Mesenchymal stem cell (in vitro differentiated cells and primary cell): ENCODE measurements at regions not wholly inside any gene's neighbourhood (a gene's known extent, or its start where the extent isn't known, plus 50 kb on each side); places are given as distances from the start of the nearest gene placed in this dataset.
"Not testable (repeated sequence)": the region's sequence is repeated elsewhere in the genome, so short reads cannot be mapped to it uniquely, and the experiment has no call there.

Experiments
- DNase-seq: peaks from one replicate; pipeline ENCODE4 v3.0.0-alpha.2; 2013
- H2AFZ ChIP-seq: one replicate; pipeline ENCODE4 v1.6.1; 2013; ENCODE audit warnings: low read depth, mild to moderate bottlenecking, control low read depth, inconsistent platforms, low read length, moderate library complexity
- H2AK5ac ChIP-seq: 2 replicates; pipeline ENCODE4 v1.6.1; 2013; ENCODE audit warnings: low read length, moderate library complexity, mild to moderate bottlenecking, inconsistent platforms; ENCODE audit not compliant: severe bottlenecking
- H2BK120ac ChIP-seq: one replicate; pipeline ENCODE4 v1.6.1; 2013; ENCODE audit warnings: low read depth, mild to moderate bottlenecking, inconsistent platforms, low read length, moderate library complexity
- H2BK12ac ChIP-seq, 2 experiments: one replicate each; pipeline ENCODE4 v1.6.1; 2013; ENCODE audit warnings: inconsistent platforms in 2 of 2, low read length in 2 of 2, mild to moderate bottlenecking in 2 of 2, moderate library complexity in 2 of 2, control low read depth in 1 of 2
- H2BK15ac ChIP-seq: one replicate; pipeline ENCODE4 v1.6.1; 2013; ENCODE audit warnings: mild to moderate bottlenecking, low read depth, inconsistent platforms; ENCODE audit not compliant: poor library complexity, severe bottlenecking
- H2BK5ac ChIP-seq: 2 replicates; pipeline ENCODE4 v1.6.1; 2013; ENCODE audit warnings: low read depth, mild to moderate bottlenecking, low read length, control low read depth, inconsistent platforms; ENCODE audit not compliant: poor library complexity, severe bottlenecking
- H3K14ac ChIP-seq, 2 experiments: one replicate each; pipeline ENCODE4 v1.6.1; 2013; ENCODE audit warnings: inconsistent platforms in 2 of 2, low read length in 2 of 2, control low read depth in 1 of 2, mild to moderate bottlenecking in 1 of 2, moderate library complexity in 1 of 2
- H3K18ac ChIP-seq, 2 experiments: one replicate each; pipeline ENCODE4 v1.6.1; 2013; ENCODE audit warnings: inconsistent platforms in 2 of 2, low read length in 2 of 2, control low read depth in 1 of 2, low read depth in 1 of 2, mild to moderate bottlenecking in 1 of 2
- H3K23ac ChIP-seq, 2 experiments: one replicate each; pipeline ENCODE4 v1.6.1; 2013; ENCODE audit warnings: inconsistent platforms in 2 of 2, low read length in 2 of 2, mild to moderate bottlenecking in 2 of 2, moderate library complexity in 2 of 2, control low read depth in 1 of 2
- H3K27ac ChIP-seq: 2 replicates; pipeline ENCODE4 v1.5.1; 2013; ENCODE audit warnings: mild to moderate bottlenecking, moderate library complexity, low read length, control low read depth, inconsistent platforms; ENCODE audit not compliant: poor library complexity, severe bottlenecking
- H3K27me3 ChIP-seq, 2 experiments: 2 replicates each; pipeline versions ENCODE4 v1.6.1 to v1.7.0; 2013; ENCODE audit warnings: low read length in 2 of 2, mild to moderate bottlenecking in 2 of 2, moderate library complexity in 2 of 2, control low read depth in 1 of 2, inconsistent platforms in 1 of 2; ENCODE audit not compliant: control insufficient read depth in 1 of 2, insufficient read depth in 1 of 2
- H3K36me3 ChIP-seq, 2 experiments: 2 replicates each; pipeline versions ENCODE4 v1.6.1 to v1.7.0; 2013; ENCODE audit warnings: low read length in 2 of 2, control low read depth in 1 of 2, inconsistent platforms in 1 of 2, low read depth in 1 of 2, mild to moderate bottlenecking in 1 of 2; ENCODE audit not compliant: insufficient read depth in 2 of 2, control insufficient read depth in 1 of 2
- H3K4ac ChIP-seq, 2 experiments: one replicate each; pipeline ENCODE4 v1.6.1; 2013; ENCODE audit warnings: inconsistent platforms in 2 of 2, low read length in 2 of 2, mild to moderate bottlenecking in 2 of 2, moderate library complexity in 2 of 2, control low read depth in 1 of 2, low read depth in 1 of 2
- H3K4me1 ChIP-seq: 2 replicates; pipeline ENCODE4 v1.6.1; 2013; ENCODE audit warnings: low read depth, low read length, control low read depth; ENCODE audit not compliant: control insufficient read depth, insufficient read depth
- H3K4me2 ChIP-seq: 2 replicates; pipeline ENCODE4 v1.6.1; 2013; ENCODE audit warnings: low read length, mild to moderate bottlenecking, inconsistent platforms; ENCODE audit not compliant: poor library complexity, severe bottlenecking
- H3K4me3 ChIP-seq, 2 experiments: 2 replicates each; pipeline versions ENCODE4 v1.5.1 to v1.7.0; 2013; ENCODE audit warnings: low read length in 2 of 2, mild to moderate bottlenecking in 2 of 2, control low read depth in 1 of 2, low read depth in 1 of 2; ENCODE audit not compliant: insufficient read depth in 1 of 2
- H3K79me1 ChIP-seq: replicated peaks from 2 replicates; pipeline ENCODE4 v1.6.1; 2013; ENCODE audit warnings: mild to moderate bottlenecking, control low read depth, low read length, inconsistent platforms; ENCODE audit not compliant: poor library complexity, severe bottlenecking
- H3K9ac ChIP-seq: 2 replicates; pipeline ENCODE4 v1.7.0; 2013; ENCODE audit warnings: mild to moderate bottlenecking, low read length, moderate library complexity
- H3K9me3 ChIP-seq: 2 replicates; pipeline ENCODE4 v1.7.0; 2013; ENCODE audit warnings: mild to moderate bottlenecking, low read length; ENCODE audit not compliant: control insufficient read depth
- H4K8ac ChIP-seq: one replicate; pipeline ENCODE4 v1.6.1; 2013; ENCODE audit warnings: inconsistent platforms, mild to moderate bottlenecking, low read length, moderate library complexity
- H4K91ac ChIP-seq: one replicate; pipeline ENCODE4 v1.6.1; 2013; ENCODE audit warnings: mild to moderate bottlenecking, low read length, inconsistent platforms
- WGBS: methylation state at CpG from one replicate; pipeline ENCODE4 v1.1.7; 2013; ENCODE audit warnings: mixed read lengths; 5-methylcytosine and 5-hydroxymethylcytosine counted together

DNA sequence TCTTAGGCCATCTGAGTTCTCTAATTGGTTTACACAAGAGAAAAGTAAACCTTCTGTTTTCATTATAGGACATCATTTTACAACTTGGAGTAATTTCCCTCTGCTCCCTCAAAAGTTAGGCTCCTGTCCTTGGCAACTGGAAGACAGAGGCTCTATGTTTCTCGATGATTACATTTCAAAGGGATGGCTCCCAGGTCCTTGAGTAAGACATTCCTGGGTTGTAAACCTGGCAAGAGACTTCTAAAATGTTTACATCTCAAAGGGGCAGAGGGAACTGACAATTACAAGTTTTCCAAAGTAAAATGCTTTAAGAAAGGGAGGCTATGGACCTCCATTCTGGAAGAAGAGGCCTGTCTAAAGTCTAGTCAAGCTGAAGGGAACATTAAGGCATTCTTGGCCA is 268.3 kb upstream of the REG3G start:
- Histone ChIP-seq H2BK5ac (no peak overlapping the region), H2BK15ac (no peak overlapping the region), H3K18ac (no peak overlapping the region), H3K9me3 (peaks cover 7% of the 10 kb centered on the region), H4K8ac (no peak overlapping the region), H3K9ac (no peak overlapping the region), H3K23ac (no peak overlapping the region), H2BK120ac (no peak overlapping the region), H2BK12ac (no peak overlapping the region), H4K91ac (no peak overlapping the region), H3K36me3 (no peaks in the 10 kb centered on the region), H3K4me1 (no peaks in the 10 kb centered on the region), H3K79me1 (no peaks in the 10 kb centered on the region), H3K27me3 (no peaks in the 10 kb centered on the region), H2AFZ (no peak overlapping the region), H3K4me2 (no peak overlapping the region), H3K4me3 (no peak overlapping the region), H3K14ac (no peak overlapping the region), H3K27ac (no peak overlapping the region), H2AK5ac (no peak overlapping the region), H3K4ac (no peak overlapping the region)
- no peak for DNase-seq
- 20% methylated on average over 1 of the region's 1 CpG for WGBS

DNA sequence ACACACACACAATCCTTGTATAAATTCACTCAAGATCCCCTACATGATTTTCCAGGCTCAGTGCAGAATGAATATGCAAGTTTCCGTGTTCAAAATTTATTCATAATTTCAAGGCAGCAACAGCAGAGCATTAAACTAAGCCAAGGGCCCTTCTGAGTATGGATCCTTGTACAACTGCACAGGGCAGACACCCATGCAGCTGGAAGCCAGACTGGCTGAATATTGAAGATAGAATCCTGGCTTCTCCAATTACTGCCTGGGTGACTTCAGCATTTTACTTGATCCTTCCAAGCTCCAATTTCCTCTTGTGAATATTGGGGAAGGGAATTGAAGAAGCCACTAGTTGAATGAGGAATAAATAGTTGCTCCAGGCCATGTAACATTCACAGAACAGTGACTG is 267.9 kb upstream of the REG3G start:
- Histone ChIP-seq H3K79me1 (no peaks in the 10 kb centered on the region), H2AFZ (no peak overlapping the region), H2AK5ac (no peak overlapping the region), H4K8ac (no peak overlapping the region), H3K18ac (no peak overlapping the region), H3K27ac (no peak overlapping the region), H3K4me3 (no peak overlapping the region), H2BK12ac (no peak overlapping the region), H2BK5ac (no peak overlapping the region), H2BK15ac (no peak overlapping the region), H3K4me2 (no peak overlapping the region), H2BK120ac (no peak overlapping the region), H3K4me1 (no peaks in the 10 kb centered on the region), H3K23ac (no peak overlapping the region), H3K4ac (no peak overlapping the region), H3K9ac (no peak overlapping the region), H3K36me3 (no peaks in the 10 kb centered on the region), H3K27me3 (no peaks in the 10 kb centered on the region), H3K14ac (no peak overlapping the region), H4K91ac (no peak overlapping the region), H3K9me3 (peaks cover 9% of the 10 kb centered on the region)
- DNase-seq: no peak
- 100% methylated on average over 1 of the region's 1 CpG for WGBS

GRCh38 chr2:78758765-78759164 is 266.7 kb upstream of the REG3G start:
- H3K4ac ChIP-seq, H3K9ac ChIP-seq, DNase-seq, H2AK5ac ChIP-seq, H3K4me3 ChIP-seq, H2BK15ac ChIP-seq, H3K79me1 ChIP-seq, H3K36me3 ChIP-seq, H3K27me3 ChIP-seq, H4K91ac ChIP-seq, H2BK5ac ChIP-seq, H3K18ac ChIP-seq, H4K8ac ChIP-seq, H3K23ac ChIP-seq, H3K9me3 ChIP-seq, H3K4me1 ChIP-seq, H3K4me2 ChIP-seq, H2BK12ac ChIP-seq, H2BK120ac ChIP-seq, H2AFZ ChIP-seq, H3K27ac ChIP-seq, H3K14ac ChIP-seq: not testable (repeated sequence)
- WGBS: 97% methylated on average over 7 of the region's 7 CpGs

DNA sequence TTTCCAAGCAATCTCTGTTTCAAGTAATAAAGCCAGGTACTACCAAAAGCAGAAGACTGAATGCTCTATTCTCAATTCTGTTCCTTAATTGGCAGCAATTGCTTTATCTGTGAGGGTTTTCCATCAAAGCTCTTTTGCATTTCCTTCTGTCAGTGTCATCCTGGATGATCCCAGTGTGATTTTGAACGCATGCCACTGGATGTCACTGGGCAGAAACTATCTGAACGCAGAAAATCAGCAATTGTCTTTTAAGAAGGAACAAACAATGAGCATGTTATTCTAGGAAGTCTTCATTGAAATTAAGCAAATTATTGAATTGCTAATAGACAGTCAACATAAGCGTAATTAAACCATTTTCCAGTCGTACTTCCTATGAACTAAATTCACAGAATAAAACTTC is 259.0 kb upstream of the REG3G start:
- H2BK5ac ChIP-seq: no peak overlapping the region
- H4K91ac ChIP-seq: no peak overlapping the region
- H3K27ac ChIP-seq: no peak overlapping the region
- no peak overlapping the region for H2AFZ ChIP-seq
- no peak overlapping the region for H2BK120ac ChIP-seq
- H3K23ac ChIP-seq: no peak overlapping the region
- no peak overlapping the region for H3K9ac ChIP-seq
- H3K4me3 ChIP-seq: no peak overlapping the region
- DNase-seq: no peak
- no peaks in the 10 kb centered on the region for H3K27me3 ChIP-seq
- no peaks in the 10 kb centered on the region for H3K4me1 ChIP-seq
- H2AK5ac ChIP-seq: no peak overlapping the region
- no peak overlapping the region for H2BK15ac ChIP-seq
- H3K9me3 ChIP-seq: peaks cover 11% of the 10 kb centered on the region
- no peaks in the 10 kb centered on the region for H3K79me1 ChIP-seq
- no peak overlapping the region for H3K14ac ChIP-seq
- H3K18ac ChIP-seq: no peak overlapping the region
- H3K36me3 ChIP-seq: no peaks in the 10 kb centered on the region
- H2BK12ac ChIP-seq: no peak overlapping the region
- WGBS: 88% methylated on average over 2 of the region's 4 CpGs
- no peak overlapping the region for H3K4me2 ChIP-seq
- H3K4ac ChIP-seq: no peak overlapping the region
- no peak overlapping the region for H4K8ac ChIP-seq
